ENCODE measurements at regions not wholly inside any gene's neighbourhood (a gene's known extent, or its start where the extent isn't known, plus 50 kb on each side); places are given as distances from the start of the nearest gene placed in this dataset.
A peak's percentile ranks its signal among the peaks of the same experiment; 100 is the strongest.

DNA sequence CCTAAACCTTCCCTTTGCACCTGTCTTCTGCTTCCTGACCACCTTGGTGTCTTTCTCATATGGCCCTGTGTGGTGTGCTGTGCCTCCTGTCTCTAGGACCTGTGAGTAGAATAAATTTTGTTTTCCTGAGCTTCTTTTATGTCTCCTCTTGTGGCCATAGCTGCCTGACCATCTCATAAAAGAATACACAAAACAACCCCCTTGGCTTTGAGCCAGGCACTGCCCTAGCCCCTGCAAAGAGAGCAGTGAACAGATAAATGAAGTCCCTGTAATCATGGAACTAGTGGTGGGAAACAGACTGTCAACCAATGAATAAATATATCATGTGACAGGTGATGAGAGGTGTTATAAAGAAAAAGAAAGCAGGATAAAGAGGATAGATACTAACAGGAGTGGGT is 485.1 kb downstream of the CSNK1G3 start:
- Histone ChIP-seq H2AFZ (ENCODE audit: low read length) (no peak overlapping the region), H3K27me3 (ENCODE audit: control insufficient read depth, insufficient read depth, low read length) (no peaks in the 10 kb centered on the region), H3K36me3 (ENCODE audit: control insufficient read depth, insufficient read depth, low read length) (no peaks in the 10 kb centered on the region), H3K4me3 (replicated peaks in 1 of 4; ENCODE audit: control extremely low read depth in 1 of 4, insufficient read depth in 1 of 4, low read depth in 3 of 4, low read length in 4 of 4) (no peak overlapping the region), H3K9me3 (ENCODE audit: control insufficient read depth, insufficient read depth, low read depth, low read length) (no peaks in the 10 kb centered on the region), H4K20me1 (ENCODE audit: control insufficient read depth, extremely low read depth, insufficient read depth, low read length) (no peaks in the 10 kb centered on the region), H3K4me2 (ENCODE audit: extremely low read depth, insufficient read depth, low read length) (no peak overlapping the region), H3K79me2 (ENCODE audit: control insufficient read depth, insufficient read depth, low read length) (no peaks in the 10 kb centered on the region), H3K9ac (ENCODE audit: insufficient read depth, low read length) (no peak overlapping the region), H3K27ac (ENCODE audit: insufficient read depth, low read length) (no peak overlapping the region), H3K4me1 (ENCODE audit: control insufficient read depth, extremely low read depth, insufficient read depth, low read length) (no peaks in the 10 kb centered on the region)
- DNase-seq (ENCODE audit: low read depth in 2 of 2): no peak
- TF ChIP-seq, protein P1, sequence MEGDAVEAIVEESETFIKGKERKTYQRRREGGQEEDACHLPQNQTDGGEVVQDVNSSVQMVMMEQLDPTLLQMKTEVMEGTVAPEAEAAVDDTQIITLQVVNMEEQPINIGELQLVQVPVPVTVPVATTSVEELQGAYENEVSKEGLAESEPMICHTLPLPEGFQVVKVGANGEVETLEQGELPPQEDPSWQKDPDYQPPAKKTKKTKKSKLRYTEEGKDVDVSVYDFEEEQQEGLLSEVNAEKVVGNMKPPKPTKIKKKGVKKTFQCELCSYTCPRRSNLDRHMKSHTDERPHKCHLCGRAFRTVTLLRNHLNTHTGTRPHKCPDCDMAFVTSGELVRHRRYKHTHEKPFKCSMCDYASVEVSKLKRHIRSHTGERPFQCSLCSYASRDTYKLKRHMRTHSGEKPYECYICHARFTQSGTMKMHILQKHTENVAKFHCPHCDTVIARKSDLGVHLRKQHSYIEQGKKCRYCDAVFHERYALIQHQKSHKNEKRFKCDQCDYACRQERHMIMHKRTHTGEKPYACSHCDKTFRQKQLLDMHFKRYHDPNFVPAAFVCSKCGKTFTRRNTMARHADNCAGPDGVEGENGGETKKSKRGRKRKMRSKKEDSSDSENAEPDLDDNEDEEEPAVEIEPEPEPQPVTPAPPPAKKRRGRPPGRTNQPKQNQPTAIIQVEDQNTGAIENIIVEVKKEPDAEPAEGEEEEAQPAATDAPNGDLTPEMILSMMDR (conservative IDR thresholded peaks at IDR 0.05 in 1 of 2, IDR thresholded peaks at IDR 0.05 in 1 of 2; ENCODE audit: low read depth in 1 of 2, low read length in 2 of 2): no peak
- TF ChIP-seq EZH2 (IDR thresholded peaks at IDR 0.05; ENCODE audit: low read length, missing control alignments): no peak

DNA sequence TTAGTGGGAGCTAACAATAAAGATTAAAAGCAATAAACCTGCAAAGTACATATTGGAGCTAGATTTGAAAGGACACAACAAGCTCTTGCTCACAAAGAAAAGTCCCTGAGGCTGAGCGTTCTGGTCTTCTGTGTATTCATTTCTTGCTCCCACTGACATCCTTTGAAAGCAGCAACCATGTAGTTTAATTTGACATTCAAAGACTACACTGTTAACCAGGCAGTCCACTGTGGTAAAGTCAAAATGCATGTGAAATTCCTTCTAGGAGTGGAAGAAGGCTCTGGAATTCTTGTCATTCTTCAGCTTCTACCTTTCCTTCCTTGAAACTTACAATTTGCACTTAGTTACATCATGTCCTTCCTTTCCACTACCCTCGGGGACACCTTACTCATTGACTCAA is 480.7 kb downstream of the CSNK1G3 start:
- no peak overlapping the region for H2AFZ ChIP-seq (ENCODE audit: low read length)
- H3K36me3 ChIP-seq (ENCODE audit: control insufficient read depth, insufficient read depth, low read length): no peaks in the 10 kb centered on the region

DNA sequence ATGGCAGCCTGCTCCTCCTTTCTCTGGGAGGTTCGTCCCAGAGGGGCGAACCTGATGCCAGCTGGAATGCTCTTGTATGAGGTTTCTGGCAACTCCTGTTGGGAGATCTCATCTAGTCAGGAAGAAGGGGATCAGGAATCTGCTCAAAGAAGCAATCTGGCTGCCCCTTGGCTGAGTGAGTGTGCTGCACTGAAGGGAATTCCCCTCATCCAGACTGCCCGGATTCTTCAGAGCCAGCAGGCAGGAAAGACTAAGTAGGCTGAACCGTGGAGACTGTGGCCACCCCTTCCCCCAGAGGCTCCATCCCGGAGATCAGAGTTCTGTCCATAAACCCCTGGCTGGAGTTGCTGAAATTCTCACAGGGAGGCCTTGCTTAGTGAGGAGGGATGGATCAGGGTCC is 476.0 kb downstream of the CSNK1G3 start:
- H3K27ac ChIP-seq (ENCODE audit: insufficient read depth, low read length): no peak overlapping the region
- H3K9me3 ChIP-seq (ENCODE audit: control insufficient read depth, insufficient read depth, low read depth, low read length): no peaks in the 10 kb centered on the region
- H3K27me3 ChIP-seq (ENCODE audit: control insufficient read depth, insufficient read depth, low read length): no peaks in the 10 kb centered on the region
- DNase-seq (ENCODE audit: low read depth in 2 of 2): no peak
- H3K79me2 ChIP-seq (ENCODE audit: control insufficient read depth, insufficient read depth, low read length): no peaks in the 10 kb centered on the region
- H3K4me3 ChIP-seq (replicated peaks in 1 of 4; ENCODE audit: control extremely low read depth in 1 of 4, insufficient read depth in 1 of 4, low read depth in 3 of 4, low read length in 4 of 4): no peak overlapping the region
- no peak overlapping the region for H2AFZ ChIP-seq (ENCODE audit: low read length)
- H3K36me3 ChIP-seq (ENCODE audit: control insufficient read depth, insufficient read depth, low read length): no peaks in the 10 kb centered on the region
- no peak overlapping the region for H3K4me2 ChIP-seq (ENCODE audit: extremely low read depth, insufficient read depth, low read length)
- H3K9ac ChIP-seq (ENCODE audit: insufficient read depth, low read length): no peak overlapping the region
- no peaks in the 10 kb centered on the region for H3K4me1 ChIP-seq (ENCODE audit: control insufficient read depth, extremely low read depth, insufficient read depth, low read length)
- H4K20me1 ChIP-seq (ENCODE audit: control insufficient read depth, extremely low read depth, insufficient read depth, low read length): no peaks in the 10 kb centered on the region
- TF ChIP-seq, protein P1 (conservative IDR thresholded peaks at IDR 0.05 in 1 of 2, IDR thresholded peaks at IDR 0.05 in 1 of 2; ENCODE audit: low read depth in 1 of 2, low read length in 2 of 2): no peak
- no peak for TF ChIP-seq EZH2 (IDR thresholded peaks at IDR 0.05; ENCODE audit: low read length, missing control alignments)

More for the DNA sequence above, 480.7 kb downstream of the CSNK1G3 start:
- Histone ChIP-seq H3K4me1 (ENCODE audit: control insufficient read depth, extremely low read depth, insufficient read depth, low read length) (no peaks in the 10 kb centered on the region), H3K4me3 (replicated peaks in 1 of 4; ENCODE audit: control extremely low read depth in 1 of 4, insufficient read depth in 1 of 4, low read depth in 3 of 4, low read length in 4 of 4) (no peak overlapping the region), H4K20me1 (ENCODE audit: control insufficient read depth, extremely low read depth, insufficient read depth, low read length) (no peaks in the 10 kb centered on the region), H3K27me3 (ENCODE audit: control insufficient read depth, insufficient read depth, low read length) (no peaks in the 10 kb centered on the region), H3K9ac (ENCODE audit: insufficient read depth, low read length) (no peak overlapping the region), H3K27ac (ENCODE audit: insufficient read depth, low read length) (no peak overlapping the region), H3K4me2 (ENCODE audit: extremely low read depth, insufficient read depth, low read length) (no peak overlapping the region), H3K79me2 (ENCODE audit: control insufficient read depth, insufficient read depth, low read length) (no peaks in the 10 kb centered on the region), H3K9me3 (ENCODE audit: control insufficient read depth, insufficient read depth, low read depth, low read length) (no peaks in the 10 kb centered on the region)
- peak in 1 of 2 donors; percentile 18 for DNase-seq (ENCODE audit: low read depth in 2 of 2)
- TF ChIP-seq, protein P1 (conservative IDR thresholded peaks at IDR 0.05 in 1 of 2, IDR thresholded peaks at IDR 0.05 in 1 of 2; ENCODE audit: low read depth in 1 of 2, low read length in 2 of 2): no peak
- TF ChIP-seq EZH2 (IDR thresholded peaks at IDR 0.05; ENCODE audit: low read length, missing control alignments): no peak

Measured in fibroblast of lung (primary cell).